ENCODE measurements at regions not wholly inside any gene's neighbourhood (a gene's known extent, or its start where the extent isn't known, plus 50 kb on each side); places are given as distances from the start of the nearest gene placed in this dataset.

DNA sequence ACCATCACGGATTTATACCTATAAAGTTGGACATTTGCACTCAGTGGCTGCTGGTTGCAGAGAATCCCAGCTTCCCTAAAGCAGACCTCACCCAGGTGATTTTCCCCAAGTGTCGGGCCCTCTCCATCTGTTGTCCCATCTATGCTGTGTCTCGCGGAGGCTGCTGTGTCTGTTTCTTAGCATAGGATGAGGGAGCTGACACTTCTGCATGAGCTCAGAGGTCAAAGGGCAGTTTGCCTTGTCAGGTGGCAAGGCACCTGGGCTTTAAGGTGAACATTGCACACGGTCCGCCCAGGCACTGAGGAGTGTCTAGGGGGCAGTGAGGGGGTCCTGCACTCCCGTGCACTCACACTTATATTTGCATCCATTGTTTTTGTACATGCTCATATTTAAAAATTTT lies 151.6 kb downstream of the ZIC5 start:
- DNase-seq = no peak

DNA sequence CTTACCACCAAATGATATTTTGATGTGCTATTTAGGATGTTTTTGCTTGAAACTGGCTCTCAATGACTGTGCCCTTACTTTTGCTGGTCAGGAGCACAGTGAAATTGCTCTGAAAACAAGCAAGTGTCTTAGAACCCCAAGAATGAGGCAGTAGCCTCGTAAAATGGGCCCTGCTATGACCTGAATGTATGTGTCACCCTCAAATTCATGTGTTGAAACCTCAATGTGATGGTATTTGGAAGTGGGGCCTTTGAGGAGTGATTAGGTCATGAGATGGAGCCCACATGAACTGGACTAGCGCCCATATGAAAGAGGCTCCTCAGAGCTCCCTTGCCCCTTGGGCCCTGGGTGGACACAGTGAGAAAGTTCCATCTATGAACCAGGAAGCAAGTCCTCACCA lies 155.2 kb downstream of the ZIC5 start:
- no peak for DNase-seq

GRCh38 chr13:99813336-99814095 lies 158.1 kb downstream of the ZIC5 start:
- DNase-seq = no peak

DNA sequence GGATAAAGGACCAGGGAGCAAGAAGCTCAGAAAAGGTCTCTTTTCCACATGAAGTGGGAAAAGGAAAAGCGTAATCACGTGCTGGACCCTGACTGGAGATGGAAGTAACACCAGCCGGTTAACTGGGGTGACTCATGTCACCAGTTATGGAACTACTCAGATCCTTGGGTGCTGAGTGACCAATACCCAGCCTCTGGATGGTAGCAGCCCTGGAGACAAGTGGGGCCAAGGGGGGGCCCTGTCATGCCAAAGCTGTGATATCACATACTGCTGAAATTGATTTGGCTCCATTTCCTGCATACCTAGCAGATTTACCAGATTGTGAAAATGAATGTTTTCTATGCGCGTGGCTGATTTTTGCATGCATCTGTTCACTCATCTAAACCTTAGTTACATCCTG lies 158.9 kb downstream of the ZIC5 start:
- DNase-seq = no peak

GRCh38 chr13:99811067-99811700 lies 160.4 kb downstream of the ZIC5 start:
- DNase-seq = no peak

GRCh38 chr13:99809926-99810325 lies 161.6 kb downstream of the ZIC5 start:
- no peak for DNase-seq

GRCh38 chr13:99809496-99809895 lies 162.1 kb downstream of the ZIC5 start:
- no peak for DNase-seq

- DNase-seq = no peak
Measured at GRCh38 chr13:99808786-99809185, 162.8 kb downstream of the ZIC5 start.

- no peak for DNase-seq
Measured at GRCh38 chr13:99806671-99807070, 164.9 kb downstream of the ZIC5 start.

GRCh38 chr13:99805361-99805760 lies 166.2 kb downstream of the ZIC5 start:
- no peak for DNase-seq

- DNase-seq = no peak
Measured at GRCh38 chr13:99803141-99803540, 168.4 kb downstream of the ZIC5 start.

DNA sequence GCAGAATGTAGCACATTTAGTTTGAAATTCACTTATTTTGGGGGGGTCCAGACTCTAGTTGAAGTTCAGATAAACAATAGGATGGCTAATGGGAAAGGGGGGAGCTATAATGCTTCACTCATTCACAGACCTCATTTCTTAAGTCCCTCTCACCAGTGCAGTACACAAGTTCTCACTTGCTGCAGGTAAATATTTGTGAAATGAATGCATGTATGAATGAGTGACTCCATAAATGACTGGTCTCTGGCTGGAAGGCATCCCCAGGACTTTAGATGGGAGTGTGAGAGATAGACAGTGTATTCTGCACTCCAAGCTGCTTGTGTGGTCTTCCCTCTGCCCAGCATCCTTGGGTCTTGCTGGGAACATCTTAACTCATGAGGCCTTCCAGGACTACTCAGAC lies 169.2 kb downstream of the ZIC5 start:
- no peak for DNase-seq

- no peak for DNase-seq
Measured at GRCh38 chr13:99800951-99801350, 170.6 kb downstream of the ZIC5 start.

- DNase-seq = no peak
Measured at GRCh38 chr13:99800011-99800410, 171.6 kb downstream of the ZIC5 start.

- DNase-seq = no peak
Measured at GRCh38 chr13:99798756-99799155, 172.8 kb downstream of the ZIC5 start.

- DNase-seq = no peak
Measured at GRCh38 chr13:99797691-99798090, 173.9 kb downstream of the ZIC5 start.

- DNase-seq = peak; percentile 50
Measured at GRCh38 chr13:99796175-99796819, 175.3 kb downstream of the ZIC5 start.

DNA sequence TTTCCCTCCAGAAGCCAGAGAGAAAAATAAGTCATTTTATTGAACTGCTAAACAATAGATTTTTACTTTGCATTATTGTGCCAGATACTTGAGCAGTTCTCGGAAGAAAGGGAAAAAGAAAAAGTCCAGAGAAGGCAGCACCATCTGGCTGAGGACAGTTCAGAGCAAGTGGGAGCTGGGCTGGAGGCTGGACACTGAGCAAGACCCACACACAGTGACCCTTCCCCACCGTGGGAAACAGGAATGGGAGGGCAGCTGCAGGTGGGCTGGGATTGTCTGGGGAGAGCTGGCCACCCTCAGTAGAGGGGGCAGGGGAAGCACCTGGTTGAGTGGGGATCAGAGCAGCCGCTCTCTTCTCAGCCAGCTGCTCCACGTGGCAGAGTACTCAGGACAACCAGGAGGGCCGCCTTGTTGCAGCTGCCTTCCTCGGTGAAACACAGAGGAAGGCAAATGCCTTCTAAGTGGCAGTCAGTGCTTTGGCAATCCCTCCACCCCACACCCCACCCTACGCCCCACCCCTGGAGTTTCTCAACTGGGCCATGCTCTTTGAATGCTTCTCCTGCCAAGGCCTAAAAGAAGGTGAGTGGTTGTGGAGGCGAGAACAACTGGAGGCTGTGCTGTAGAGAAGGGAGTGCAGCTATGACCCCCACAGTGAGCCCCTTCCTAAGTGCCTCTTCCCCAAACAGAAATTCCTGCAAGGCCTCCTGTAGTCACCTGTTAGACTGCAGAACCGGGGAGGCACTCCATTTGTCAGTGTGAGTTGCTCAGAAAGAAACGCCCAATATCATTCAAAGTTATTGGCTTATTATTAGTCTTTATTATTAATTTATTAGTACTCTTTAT lies 179.3 kb downstream of the ZIC5 start:
- no peak for DNase-seq

DNA sequence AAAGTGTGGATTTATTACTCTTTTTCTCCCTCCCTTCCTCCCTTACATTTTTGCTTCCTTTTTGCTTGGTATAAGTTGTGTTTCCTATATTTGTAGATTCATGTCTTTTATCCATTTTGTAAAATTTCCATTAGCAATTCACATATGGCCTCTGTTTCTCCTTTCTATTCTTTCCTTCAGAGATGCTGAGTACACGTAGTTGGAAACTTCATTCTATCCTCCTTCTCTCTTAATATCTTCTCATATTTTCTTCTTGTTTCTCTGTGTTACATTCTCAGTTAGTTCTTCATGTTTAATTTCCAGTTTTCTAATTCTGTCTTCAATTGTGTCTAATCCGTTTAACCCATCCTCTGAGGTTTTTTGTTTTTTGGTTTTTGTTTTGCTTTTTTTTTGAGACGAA lies 188.9 kb downstream of the ZIC5 start:
- no peak for DNase-seq

DNA sequence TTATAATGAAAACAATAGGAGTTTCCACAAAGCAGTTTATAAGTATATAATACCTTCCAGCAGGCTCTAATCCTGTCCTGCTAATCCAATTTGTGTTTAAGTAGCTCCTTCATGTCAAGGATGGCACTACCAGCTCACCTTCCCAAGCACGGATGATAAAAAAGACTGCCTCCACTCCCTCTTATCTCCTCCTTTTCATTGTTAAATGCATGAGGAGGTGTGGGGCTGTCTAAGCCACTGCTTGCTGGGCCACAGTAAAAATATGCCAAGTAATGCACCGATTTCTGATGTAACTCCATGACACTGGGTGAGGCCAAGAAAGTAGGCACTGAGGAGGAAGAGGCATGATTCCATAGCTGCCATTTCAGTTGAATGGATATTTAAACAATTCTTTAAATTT lies 193.1 kb downstream of the ZIC5 start:
- no peak for DNase-seq

DNA sequence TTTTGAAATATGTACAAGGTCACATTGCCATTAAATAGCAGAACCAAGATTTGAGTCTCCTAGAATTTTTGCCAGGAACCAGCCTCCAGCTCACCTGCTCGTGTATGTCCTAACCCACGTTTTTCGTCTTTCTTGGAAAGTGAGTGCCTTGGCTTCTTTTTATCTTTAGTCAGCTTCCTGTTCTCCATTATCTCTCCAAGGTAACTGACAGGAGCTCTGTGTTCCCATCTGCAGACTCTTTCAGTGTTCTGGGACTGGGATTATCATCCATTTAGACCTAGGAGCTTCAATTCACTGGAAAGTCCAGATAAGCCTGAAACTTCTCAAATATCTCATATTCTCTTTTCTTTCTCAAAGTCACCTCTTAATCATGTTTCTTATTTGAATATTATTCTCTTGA lies 193.7 kb downstream of the ZIC5 start:
- no peak for DNase-seq

- DNase-seq = no peak
Measured at GRCh38 chr13:99774644-99775043, 196.9 kb downstream of the ZIC5 start.

GRCh38 chr13:99768986-99769385 lies 202.6 kb downstream of the ZIC5 start:
- no peak for DNase-seq
